GM12891 (cell line): ENCODE measurements at regions not wholly inside any gene's neighbourhood (a gene's known extent, or its start where the extent isn't known, plus 50 kb on each side); places are given as distances from the start of the nearest gene placed in this dataset.

Experiments used
- DNase-seq: peaks from one replicate; pipeline ENCODE4 v3.0.0; 2011; ENCODE audit warnings: low spot score; ENCODE audit not compliant: insufficient read length
- FAIRE-seq: peaks from 2 replicates; lab custom pipeline; 2011; peaks lifted over from hg19 to GRCh38; lab: Jason Lieb, UNC
- PAX5 ChIP-seq: IDR thresholded peaks from 2 replicates; pipeline ENCODE4 v1.6.1; 2011; ENCODE audit warnings: low read length, moderate library complexity, mild to moderate bottlenecking; ENCODE audit not compliant: insufficient read depth, severe bottlenecking
- POLR2A ChIP-seq: IDR thresholded peaks from 2 replicates; pipeline ENCODE4 v1.6.1; 2011; ENCODE audit warnings: low read depth, low read length, control low read depth
- POLR2AphosphoS5 ChIP-seq: IDR thresholded peaks from 2 replicates; pipeline ENCODE4 v1.6.1; 2011; ENCODE audit warnings: low read depth, low read length, control low read depth
- POU2F2 ChIP-seq: IDR thresholded peaks from 2 replicates; pipeline ENCODE4 v1.6.1; 2011; ENCODE audit warnings: low read depth, mild to moderate bottlenecking, control low read depth, low read length, moderate library complexity
- SPI1 ChIP-seq: IDR thresholded peaks from 2 replicates; pipeline ENCODE4 v1.6.1; 2011; ENCODE audit warnings: low read depth, low read length, control low read depth
- TAF1 ChIP-seq: IDR thresholded peaks from 2 replicates; pipeline ENCODE4 v1.6.1; 2011; ENCODE audit warnings: low read depth, low read length, control low read depth

- FAIRE-seq (no peak), DNase-seq (no peak)
- TF ChIP-seq SPI1 = no peak
- no peak for TF ChIP-seq POU2F2
- no peak for TF ChIP-seq POLR2AphosphoS5
- TF ChIP-seq TAF1 = no peak
- no peak for TF ChIP-seq POLR2A
- no peak for TF ChIP-seq PAX5
These were observed 517.0 kb downstream of the CCDC171 start for GRCh38 chr9:16069671-16070454.

GRCh38 chr9:16070455-16071145 lies 517.8 kb downstream of the CCDC171 start:
- TF ChIP-seq POLR2AphosphoS5 (no peak), TAF1 (no peak), POLR2A (no peak), SPI1 (no peak), PAX5 (no peak), POU2F2 (no peak)
- DNase-seq = no peak
- no peak for FAIRE-seq

- TF ChIP-seq POLR2A (no peak), POLR2AphosphoS5 (no peak), PAX5 (no peak), TAF1 (no peak), SPI1 (no peak), POU2F2 (no peak)
- no peak for FAIRE-seq
- DNase-seq = no peak
These were observed 518.6 kb downstream of the CCDC171 start for GRCh38 chr9:16071400-16071799.

- FAIRE-seq (no peak), DNase-seq (no peak)
- TF ChIP-seq TAF1 (no peak), PAX5 (no peak), SPI1 (no peak), POLR2AphosphoS5 (no peak), POLR2A (no peak), POU2F2 (no peak)
These were observed 522.1 kb downstream of the CCDC171 start for GRCh38 chr9:16074963-16075362.

- FAIRE-seq (no peak), DNase-seq (no peak)
- no peak for TF ChIP-seq SPI1
- no peak for TF ChIP-seq TAF1
- no peak for TF ChIP-seq POLR2A
- no peak for TF ChIP-seq POLR2AphosphoS5
- no peak for TF ChIP-seq POU2F2
- TF ChIP-seq PAX5 = no peak
These were observed 522.9 kb downstream of the CCDC171 start for GRCh38 chr9:16075696-16076095.

GRCh38 chr9:16076511-16076910 lies 523.7 kb downstream of the CCDC171 start:
- TF ChIP-seq POU2F2 (no peak), TAF1 (no peak), PAX5 (no peak), POLR2A (no peak), POLR2AphosphoS5 (no peak), SPI1 (no peak)
- DNase-seq = no peak
- FAIRE-seq = no peak

GRCh38 chr9:16082796-16083195 lies 530.0 kb downstream of the CCDC171 start:
- no peak for FAIRE-seq
- no peak for DNase-seq
- no peak for TF ChIP-seq SPI1

GRCh38 chr9:16085167-16085726 lies 532.4 kb downstream of the CCDC171 start:
- no peak for DNase-seq
- TF ChIP-seq TAF1 = no peak
- no peak for TF ChIP-seq SPI1
- TF ChIP-seq PAX5 = no peak
- TF ChIP-seq POLR2AphosphoS5 = no peak
- no peak for TF ChIP-seq POU2F2
- no peak for TF ChIP-seq POLR2A
- FAIRE-seq = no peak

- no peak for DNase-seq
- no peak for TF ChIP-seq POLR2AphosphoS5
- TF ChIP-seq PAX5 = no peak
- TF ChIP-seq POU2F2 = no peak
- TF ChIP-seq TAF1 = no peak
- TF ChIP-seq SPI1 = no peak
- TF ChIP-seq POLR2A = no peak
- FAIRE-seq = no peak
These were observed 538.2 kb downstream of the CCDC171 start for GRCh38 chr9:16090907-16091629.
